ENCODE measurements at regions not wholly inside any gene's neighbourhood (a gene's known extent, or its start where the extent isn't known, plus 50 kb on each side); places are given as distances from the start of the nearest gene placed in this dataset.

DNA sequence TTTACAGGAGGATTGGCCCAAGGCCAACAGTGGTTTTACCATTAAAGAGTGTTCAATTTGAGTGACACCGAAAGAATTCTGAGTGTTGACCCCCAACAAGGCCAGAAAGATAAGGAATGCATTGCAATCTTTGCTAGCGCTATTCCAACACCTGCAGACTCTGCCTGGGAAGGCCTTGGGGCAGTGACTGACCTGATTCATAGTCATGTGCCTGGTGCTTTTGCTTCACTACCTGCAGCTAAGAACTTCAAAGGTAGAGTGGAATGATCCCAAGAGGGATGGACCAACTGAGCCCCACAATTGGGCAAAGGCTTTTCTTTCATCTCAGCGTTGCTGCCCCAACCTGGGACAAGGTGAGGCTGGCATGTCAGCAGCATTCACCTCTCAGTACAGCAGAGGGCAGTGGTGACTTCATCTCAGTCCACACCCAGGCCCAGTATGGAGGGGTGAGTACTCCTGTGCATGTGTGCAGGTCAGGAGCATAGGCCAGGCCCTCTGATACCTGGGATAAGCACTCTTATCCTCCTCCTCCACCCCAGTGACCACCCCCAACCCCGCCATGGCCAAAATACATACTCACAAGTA is 149.6 kb upstream of the GNAO1 start:
- no peak for DNase-seq (ENCODE audit: low read depth)
- no peak overlapping the region for H3K4me3 ChIP-seq (ENCODE audit: low read depth, low read length)
- TF ChIP-seq, protein P1, sequence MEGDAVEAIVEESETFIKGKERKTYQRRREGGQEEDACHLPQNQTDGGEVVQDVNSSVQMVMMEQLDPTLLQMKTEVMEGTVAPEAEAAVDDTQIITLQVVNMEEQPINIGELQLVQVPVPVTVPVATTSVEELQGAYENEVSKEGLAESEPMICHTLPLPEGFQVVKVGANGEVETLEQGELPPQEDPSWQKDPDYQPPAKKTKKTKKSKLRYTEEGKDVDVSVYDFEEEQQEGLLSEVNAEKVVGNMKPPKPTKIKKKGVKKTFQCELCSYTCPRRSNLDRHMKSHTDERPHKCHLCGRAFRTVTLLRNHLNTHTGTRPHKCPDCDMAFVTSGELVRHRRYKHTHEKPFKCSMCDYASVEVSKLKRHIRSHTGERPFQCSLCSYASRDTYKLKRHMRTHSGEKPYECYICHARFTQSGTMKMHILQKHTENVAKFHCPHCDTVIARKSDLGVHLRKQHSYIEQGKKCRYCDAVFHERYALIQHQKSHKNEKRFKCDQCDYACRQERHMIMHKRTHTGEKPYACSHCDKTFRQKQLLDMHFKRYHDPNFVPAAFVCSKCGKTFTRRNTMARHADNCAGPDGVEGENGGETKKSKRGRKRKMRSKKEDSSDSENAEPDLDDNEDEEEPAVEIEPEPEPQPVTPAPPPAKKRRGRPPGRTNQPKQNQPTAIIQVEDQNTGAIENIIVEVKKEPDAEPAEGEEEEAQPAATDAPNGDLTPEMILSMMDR (IDR thresholded peaks at IDR 0.05; ENCODE audit: low read depth, low read length, missing control alignments), result peak; percentile 59

DNA sequence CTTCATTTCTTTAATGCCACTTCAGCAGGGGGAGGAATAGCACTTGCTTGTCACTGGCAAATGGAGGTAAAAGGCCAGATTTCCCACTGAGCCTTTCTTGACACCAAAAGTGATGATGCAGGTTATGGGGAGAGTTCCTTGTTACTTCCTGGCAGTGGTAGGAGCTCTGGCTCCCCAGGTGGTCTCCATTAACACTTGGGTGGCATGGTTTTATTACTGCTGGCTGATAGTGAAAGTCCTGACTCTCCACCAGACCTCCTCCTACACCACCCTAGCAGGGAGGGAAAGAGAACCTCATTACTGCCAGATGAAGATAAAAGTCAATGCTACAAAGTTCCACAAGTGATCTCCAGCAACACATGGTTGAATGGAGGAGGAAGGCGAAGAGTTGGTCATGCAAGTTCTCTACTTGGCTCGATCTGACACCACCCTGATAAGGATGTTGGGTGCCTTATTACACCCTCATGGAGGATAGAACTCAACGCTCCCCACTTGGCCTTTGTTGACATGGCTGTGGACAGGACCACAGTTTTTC is 152.7 kb upstream of the GNAO1 start:
- TF ChIP-seq, protein P1 (IDR thresholded peaks at IDR 0.05; ENCODE audit: low read depth, low read length, missing control alignments), result no peak
- DNase-seq (ENCODE audit: low read depth), result no peak
- H3K4me3 ChIP-seq (ENCODE audit: low read depth, low read length), result no peak overlapping the region

GRCh38 chr16:56032072-56032471 is 156.9 kb upstream of the CES5A start:
- H3K4me3 ChIP-seq (ENCODE audit: low read depth, low read length), result no peak overlapping the region
- TF ChIP-seq, protein P1 (IDR thresholded peaks at IDR 0.05; ENCODE audit: low read depth, low read length, missing control alignments), result no peak
- DNase-seq (ENCODE audit: low read depth), result no peak

GRCh38 chr16:56029026-56029425 is 153.9 kb upstream of the CES5A start:
- TF ChIP-seq, protein P1 (IDR thresholded peaks at IDR 0.05; ENCODE audit: low read depth, low read length, missing control alignments), result no peak
- H3K4me3 ChIP-seq (ENCODE audit: low read depth, low read length), result no peak overlapping the region
- no peak for DNase-seq (ENCODE audit: low read depth)

GRCh38 chr16:56022818-56023217 is 147.6 kb upstream of the CES5A start:
- TF ChIP-seq, protein P1 (IDR thresholded peaks at IDR 0.05; ENCODE audit: low read depth, low read length, missing control alignments), result no peak
- DNase-seq (ENCODE audit: low read depth), result no peak
- H3K4me3 ChIP-seq (ENCODE audit: low read depth, low read length), result no peak overlapping the region

DNA sequence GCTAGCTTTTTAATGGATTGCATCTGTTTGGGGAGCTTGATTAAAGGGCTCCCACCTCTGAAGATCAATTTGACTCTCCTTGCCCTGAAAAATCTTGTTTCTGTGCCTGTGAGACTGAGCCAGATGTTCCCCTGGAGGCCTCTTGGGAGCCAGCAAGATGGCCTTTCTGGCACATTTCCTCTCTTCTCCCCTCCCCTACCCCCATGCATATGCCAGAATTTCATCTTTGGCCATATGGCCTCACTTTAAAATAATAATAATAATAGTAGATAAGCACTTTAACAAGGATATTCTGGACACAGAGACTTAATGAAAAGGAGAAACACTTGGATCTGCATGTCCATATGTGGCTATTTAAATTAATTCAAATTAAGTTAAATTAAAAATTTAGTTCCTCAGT is 144.1 kb upstream of the CES5A start:
- no peak for DNase-seq (ENCODE audit: low read depth)
- TF ChIP-seq, protein P1 (IDR thresholded peaks at IDR 0.05; ENCODE audit: low read depth, low read length, missing control alignments), result no peak
- no peak overlapping the region for H3K4me3 ChIP-seq (ENCODE audit: low read depth, low read length)

GRCh38 chr16:56013962-56014552 is 138.9 kb upstream of the CES5A start:
- DNase-seq (ENCODE audit: low read depth), result no peak
- no peak overlapping the region for H3K4me3 ChIP-seq (ENCODE audit: low read depth, low read length)
- TF ChIP-seq, protein P1 (IDR thresholded peaks at IDR 0.05; ENCODE audit: low read depth, low read length, missing control alignments), result no peak

All from GM12864 (cell line).